ENCODE measurements at regions not wholly inside any gene's neighbourhood (a gene's known extent, or its start where the extent isn't known, plus 50 kb on each side); places are given as distances from the start of the nearest gene placed in this dataset.

- no peaks in the 10 kb centered on the region for H3K36me3 ChIP-seq (ENCODE audit: control insufficient read depth, insufficient read depth, low read length)
- WGBS (ENCODE audit: insufficient coverage, low coverage, missing lambda C conversion rate), result 32% methylated on average over 3 of the region's 3 CpGs
- H4K20me1 ChIP-seq (replicated peaks; ENCODE audit: control insufficient read depth, insufficient read depth, low read length), result no peaks in the 10 kb centered on the region
- no peak for FAIRE-seq
- no peak overlapping the region for H3K4me2 ChIP-seq (ENCODE audit: insufficient read depth, low read length)
- no peak overlapping the region for H3K4me3 ChIP-seq
- in situ Hi-C loops (cut with MboI), result no loop called here
- H3K79me2 ChIP-seq (ENCODE audit: control insufficient read depth, insufficient read depth, low read length), result no peaks in the 10 kb centered on the region
- no peaks in the 10 kb centered on the region for H3K27me3 ChIP-seq (ENCODE audit: control insufficient read depth in 2 of 2, insufficient read depth in 2 of 2, low read length in 2 of 2)
- no peak overlapping the region for H3K9ac ChIP-seq (ENCODE audit: insufficient read depth in 1 of 2, low read depth in 2 of 2, low read length in 2 of 2)
- no peak for ATAC-seq
- H3K9me1 ChIP-seq (ENCODE audit: control insufficient read depth, insufficient read depth, low read length), result no peaks in the 10 kb centered on the region
- POLR2A ChIA-PET, result no interaction called here
- TF ChIP-seq ZNF263 (CRISPR knock-in tag; IDR thresholded peaks at IDR 0.05; ENCODE audit: borderline replicate concordance) (no peak), HDGF (IDR thresholded peaks at IDR 0.05) (no peak), ARHGAP35 (IDR thresholded peaks at IDR 0.05; ENCODE audit: partially characterized antibody) (no peak), ZBTB43 (CRISPR knock-in tag; IDR thresholded peaks at IDR 0.05) (no peak), JUNB (CRISPR knock-in tag; conservative IDR thresholded peaks at IDR 0.05) (no peak), ZNF184 (CRISPR knock-in tag; IDR thresholded peaks at IDR 0.05) (no peak), KAT2B (IDR thresholded peaks at IDR 0.05; ENCODE audit: low read depth, low read length) (no peak), TCF3 (CRISPR knock-in tag; IDR thresholded peaks at IDR 0.05) (no peak), POLR2A (conservative IDR thresholded peaks at IDR 0.05) (no peak), ETV5 (CRISPR knock-in tag; IDR thresholded peaks at IDR 0.05; ENCODE audit: low read depth) (no peak), ZNF695 (CRISPR knock-in tag; IDR thresholded peaks at IDR 0.05) (no peak), SIN3A (IDR thresholded peaks at IDR 0.05; ENCODE audit: borderline replicate concordance in 2 of 2, control insufficient read depth in 1 of 2, low read depth in 2 of 2, low read length in 2 of 2) (no peak), HNRNPUL1 (IDR thresholded peaks at IDR 0.05; ENCODE audit: low read length) (no peak), CCAR2 (IDR thresholded peaks at IDR 0.05; ENCODE audit: low read depth, low read length) (no peak), ZKSCAN3 (CRISPR knock-in tag; IDR thresholded peaks at IDR 0.05) (no peak), ATF1 (CRISPR knock-in tag; IDR thresholded peaks at IDR 0.05) (no peak), ATF1 (tag; IDR thresholded peaks at IDR 0.05) (no peak), U2AF1 (optimal IDR thresholded peaks at IDR 0.05; ENCODE audit: low read depth, low read length) (no peak), ZNF280B (CRISPR knock-in tag; IDR thresholded peaks at IDR 0.05) (no peak)
- CTCF ChIA-PET (ENCODE audit: low intra/inter-chr PET ratio), result no interaction called here
- DNase-seq (ENCODE audit: extremely low read depth in 1 of 4, low spot score in 3 of 4), result no peak
- no peaks in the 10 kb centered on the region for H3K9me3 ChIP-seq (replicated peaks; ENCODE audit: control insufficient read depth, insufficient read depth, low read depth, low read length)
- intact Hi-C loops (cut with micrococcal nuclease), result no loop called here
- BruUV-seq (replicated peaks), result no TSS peak
- no peak overlapping the region for H2AFZ ChIP-seq (ENCODE audit: low read depth, low read length)
- no peak overlapping the region for H3K27ac ChIP-seq (ENCODE audit: extremely low read depth, low read depth, low read length)
- no peaks in the 10 kb centered on the region for H3K4me1 ChIP-seq (replicated peaks in 1 of 2; ENCODE audit: control insufficient read depth in 2 of 2, insufficient read depth in 2 of 2, low read length in 2 of 2)
Observed at GRCh38 chrX:45758738-45759397, 558.2 kb upstream of the DIPK2B start.
